IPS DF 19.7 (cell line): ENCODE measurements at regions not wholly inside any gene's neighbourhood (a gene's known extent, or its start where the extent isn't known, plus 50 kb on each side); places are given as distances from the start of the nearest gene placed in this dataset.
A peak's percentile ranks its signal among the peaks of the same experiment; 100 is the strongest.
"Not testable (repeated sequence)": the region's sequence is repeated elsewhere in the genome, so short reads cannot be mapped to it uniquely, and the experiment has no call there.

Experiments used
- DNase-seq: peaks from one replicate; pipeline ENCODE4 v3.0.0-alpha.2; 2013; ENCODE audit warnings: low read depth, low spot score

DNA sequence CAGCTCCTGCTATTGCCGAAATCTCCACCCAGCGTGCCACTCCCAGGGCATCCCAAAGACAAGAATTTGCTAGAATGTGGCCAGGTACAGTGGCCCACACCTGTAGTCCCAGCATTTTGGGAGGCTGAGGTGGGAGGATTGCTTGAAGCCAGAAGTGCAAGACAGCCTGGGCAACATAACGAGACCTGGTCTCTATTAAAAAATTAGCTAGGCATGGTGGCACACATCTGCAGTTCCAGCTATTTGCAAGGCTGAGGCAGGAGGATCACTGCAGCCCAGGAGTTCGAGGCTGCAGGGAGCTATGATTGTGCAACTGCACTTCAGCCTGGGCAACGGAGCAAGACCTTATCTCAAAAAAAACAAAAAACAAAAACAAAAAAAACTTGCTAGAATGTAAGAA lies 73.3 kb upstream of the LYZL2 start:
- DNase-seq = no peak

DNA sequence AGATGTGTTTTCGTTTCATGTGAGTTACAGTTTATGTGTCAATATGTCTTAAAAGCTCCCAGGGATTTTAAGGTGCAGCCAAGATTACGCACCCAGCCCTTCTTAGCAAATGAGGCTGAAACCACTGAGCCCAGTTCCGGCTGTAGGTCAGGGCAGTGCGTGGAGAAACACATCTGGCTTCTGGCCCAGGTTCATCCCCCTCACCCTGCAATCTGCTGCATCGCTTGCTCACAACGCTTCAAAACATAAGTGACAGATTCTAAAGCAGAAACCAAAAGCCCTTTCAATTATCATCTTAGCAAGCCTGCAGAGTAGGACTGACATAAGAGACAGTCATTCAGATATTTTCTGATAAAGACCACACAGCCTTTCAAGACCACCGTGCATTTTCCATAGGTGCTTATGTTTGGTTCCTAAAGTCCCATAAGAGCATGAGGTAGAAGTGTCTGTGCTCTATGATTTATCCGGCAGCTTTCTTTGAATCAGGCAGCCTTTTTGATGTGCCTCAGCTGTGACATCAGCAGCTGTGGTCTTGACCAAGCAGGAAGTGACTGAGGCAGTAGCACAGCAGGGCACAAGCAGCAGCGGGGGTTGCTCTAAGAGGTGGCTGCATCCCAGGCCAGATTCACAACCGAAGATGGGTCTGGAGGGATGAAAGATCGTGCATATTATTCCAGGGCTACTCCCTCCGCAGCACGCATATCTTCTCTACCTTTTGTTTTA lies 72.1 kb upstream of the LYZL2 start:
- DNase-seq = no peak

GRCh38 chr10:30697806-30698205 lies 68.3 kb upstream of the LYZL2 start:
- no peak for DNase-seq

DNA sequence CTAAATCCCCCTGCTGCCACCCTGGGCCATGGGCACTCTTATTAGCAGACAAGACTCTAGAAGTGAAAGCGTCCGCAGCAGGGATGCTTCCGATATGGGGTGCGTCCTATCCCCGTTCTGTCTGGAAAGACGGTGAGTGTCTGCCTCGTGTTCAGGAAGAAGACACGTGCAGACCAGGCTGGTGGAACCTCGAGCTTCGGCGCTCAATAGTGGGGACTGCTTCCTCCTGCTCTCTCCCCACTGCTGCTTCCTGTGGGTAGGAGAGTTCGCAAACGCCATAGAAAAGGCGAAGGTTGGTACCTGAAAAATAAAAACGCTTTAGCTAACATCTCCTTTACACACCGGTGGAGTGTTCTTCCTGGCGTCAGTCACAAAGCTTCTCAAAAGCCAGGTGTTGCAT lies 67.7 kb upstream of the LYZL2 start:
- DNase-seq = not testable (repeated sequence)

- not testable (repeated sequence) for DNase-seq
These were observed 67.0 kb upstream of the LYZL2 start for GRCh38 chr10:30696416-30697185.

DNA sequence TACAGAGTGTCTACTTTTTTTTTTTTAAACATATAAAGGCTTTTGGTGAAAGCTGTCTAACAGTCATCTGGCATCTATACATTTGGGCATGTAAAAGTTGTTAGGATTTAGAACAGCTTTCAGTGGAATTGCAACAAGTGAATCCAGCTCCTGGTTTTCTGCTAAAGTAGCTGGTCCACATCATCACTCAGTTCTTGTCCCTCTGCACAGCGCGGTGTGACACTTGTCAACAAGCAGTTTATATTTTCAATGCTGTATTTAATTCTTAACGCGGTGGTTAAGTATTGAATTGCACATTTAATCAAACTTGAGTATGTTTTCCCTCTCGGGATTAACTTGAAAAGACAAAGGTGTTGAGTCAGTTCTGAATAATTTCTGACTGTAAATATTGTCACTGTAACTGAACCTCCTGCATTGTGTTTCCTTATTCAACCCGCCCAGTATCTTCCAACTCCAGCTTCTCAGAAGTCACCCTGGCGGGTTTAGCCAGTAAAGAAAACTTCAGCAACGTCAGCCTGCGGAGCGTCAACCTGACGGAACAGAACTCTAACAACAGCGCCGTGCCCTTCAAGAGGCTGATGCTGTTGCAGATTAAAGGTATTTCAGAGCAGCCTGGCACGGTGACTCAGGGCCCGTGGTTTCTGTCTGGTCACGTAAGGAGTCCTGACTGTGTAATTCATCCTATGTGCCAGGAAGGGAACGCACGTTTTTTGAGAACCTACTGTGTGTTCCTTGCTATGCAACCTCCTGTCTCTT lies 66.1 kb upstream of the LYZL2 start:
- not testable (repeated sequence) for DNase-seq

- no peak for DNase-seq
These were observed 65.1 kb upstream of the LYZL2 start for GRCh38 chr10:30694518-30695228.

- no peak for DNase-seq
These were observed 62.1 kb upstream of the LYZL2 start for GRCh38 chr10:30691639-30692015.

GRCh38 chr10:30690948-30691638 lies 61.5 kb upstream of the LYZL2 start:
- not testable (repeated sequence) for DNase-seq

DNA sequence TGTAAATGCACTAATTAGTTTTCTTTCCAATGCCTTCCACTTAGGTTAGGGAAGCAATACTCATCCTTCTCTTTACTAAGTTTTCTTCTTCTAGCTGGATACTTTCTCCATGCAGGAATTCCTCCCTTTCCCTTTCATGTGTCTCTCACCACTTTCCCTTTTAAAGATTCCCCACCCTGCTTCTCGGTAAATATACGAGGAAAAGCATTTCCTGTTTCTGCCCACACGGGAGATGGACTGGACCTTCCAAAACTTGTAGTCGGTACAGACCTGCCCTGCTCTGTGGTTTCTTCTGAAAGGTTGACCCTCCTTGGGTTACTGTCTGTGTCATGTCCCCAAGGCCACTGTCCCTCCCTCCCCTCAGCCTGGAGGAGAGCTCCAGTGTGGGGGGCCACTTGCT lies 58.9 kb upstream of the LYZL2 start:
- DNase-seq = no peak

- peak; percentile 30 for DNase-seq
These were observed 58.2 kb upstream of the LYZL2 start for GRCh38 chr10:30687698-30688213.

DNA sequence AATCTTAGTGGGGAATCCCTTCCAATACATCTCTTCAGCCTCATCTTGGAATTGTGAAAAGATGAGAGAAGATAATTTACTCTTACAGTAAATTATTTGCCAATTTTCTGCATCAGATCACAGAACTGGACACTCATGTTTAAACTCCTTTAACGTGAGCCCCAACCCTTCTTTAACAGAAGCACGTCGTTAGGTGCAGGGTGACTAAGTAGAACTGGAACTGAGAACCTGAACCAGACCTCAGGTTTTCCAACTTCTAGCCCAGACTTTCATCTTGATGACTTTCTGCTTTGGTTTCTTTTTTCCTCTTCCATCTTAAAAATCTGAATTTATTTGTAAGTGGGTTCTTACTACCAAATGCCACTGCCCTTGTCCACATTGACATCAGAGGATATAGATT lies 57.2 kb upstream of the LYZL2 start:
- DNase-seq = no peak

GRCh38 chr10:30683496-30683895 lies 53.9 kb upstream of the LYZL2 start:
- DNase-seq = no peak

DNA sequence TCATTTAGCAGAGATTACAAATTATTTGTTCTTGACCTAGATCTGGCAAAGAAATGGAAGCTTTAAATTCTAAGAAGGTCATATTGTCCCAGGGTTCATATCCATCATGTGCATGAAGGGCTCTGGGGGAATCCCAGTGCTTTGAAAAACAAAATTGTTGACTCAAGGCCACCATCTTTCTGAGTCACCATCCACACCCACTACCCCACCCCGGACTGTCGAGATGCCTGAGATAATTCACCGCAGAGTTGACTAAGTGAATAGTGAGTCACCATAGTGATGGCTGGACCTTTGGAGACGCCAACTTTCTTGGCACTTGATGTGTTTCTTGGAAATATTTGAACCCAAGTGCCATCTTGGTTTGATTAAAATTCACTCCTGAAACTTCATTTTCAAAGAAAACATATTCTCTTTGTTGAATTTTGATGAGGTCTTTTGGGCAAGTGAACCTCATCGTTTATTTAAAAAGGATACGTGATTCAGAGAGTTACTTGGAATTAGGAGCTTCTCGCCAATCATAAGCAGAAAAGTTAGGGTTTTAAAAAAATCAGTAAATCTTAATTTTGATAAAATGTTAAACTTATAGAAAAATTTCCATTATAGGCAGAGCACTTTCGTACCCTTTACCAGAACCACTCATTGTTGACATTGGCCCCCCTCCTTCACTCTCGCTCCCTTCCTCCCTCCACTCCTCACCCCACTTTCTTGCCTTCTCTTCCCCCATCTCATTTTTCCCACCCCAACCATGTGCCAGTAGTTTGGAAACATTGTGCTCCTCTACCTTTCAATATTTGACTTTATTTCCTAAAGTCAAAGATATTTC lies 53.0 kb upstream of the LYZL2 start:
- DNase-seq = not testable (repeated sequence)

GRCh38 chr10:30680908-30681307 lies 51.4 kb upstream of the LYZL2 start:
- DNase-seq = no peak
